Tongue (tissue), 1 donor: ENCODE measurements at regions not wholly inside any gene's neighbourhood (a gene's known extent, or its start where the extent isn't known, plus 50 kb on each side); places are given as distances from the start of the nearest gene placed in this dataset.
"Not testable (repeated sequence)": the region's sequence is repeated elsewhere in the genome, so short reads cannot be mapped to it uniquely, and the experiment has no call there.

Source experiments
- DNase-seq: peaks from one replicate; pipeline ENCODE4 v3.0.0-alpha.2; 2015

DNA sequence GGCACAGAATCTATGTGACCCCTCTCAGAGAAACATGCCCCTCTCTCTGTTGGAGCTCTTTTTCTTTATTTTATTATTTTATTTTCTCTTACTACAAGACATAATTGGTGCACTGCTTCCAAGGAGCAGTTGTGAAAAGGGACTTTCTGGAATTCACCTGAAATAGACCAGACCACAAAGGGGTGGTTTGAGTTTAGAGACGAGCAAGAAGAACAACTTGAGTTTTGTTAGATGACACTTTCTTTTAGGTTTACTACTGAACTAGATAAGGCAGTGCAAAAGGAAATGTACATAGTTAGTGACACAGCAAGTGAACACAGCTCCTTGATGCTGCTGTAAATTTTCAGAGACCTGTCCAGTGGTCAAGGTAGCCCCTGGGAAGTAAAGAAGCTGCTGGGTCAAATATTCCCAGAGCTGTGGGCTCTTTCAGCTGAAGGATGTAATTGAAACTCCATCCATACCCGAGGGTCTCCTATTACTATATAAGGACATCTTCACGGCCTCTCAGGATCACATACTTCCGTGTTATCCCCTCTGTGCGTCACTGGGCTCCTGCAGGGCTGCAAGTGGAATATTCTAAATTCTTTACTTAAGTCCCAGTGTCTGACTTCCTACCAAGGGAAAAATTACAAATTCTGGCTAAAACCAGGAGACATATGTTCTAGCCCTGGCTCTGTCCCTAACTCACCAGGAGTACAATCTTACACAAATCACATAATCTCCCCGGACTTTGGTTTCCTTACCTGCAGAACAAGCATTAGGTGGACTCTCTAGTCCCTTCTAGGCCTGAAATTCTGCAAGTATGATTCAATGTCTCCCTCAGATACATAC is 69.1 kb upstream of the ADTRP start:
- DNase-seq, result peak; percentile 52

DNA sequence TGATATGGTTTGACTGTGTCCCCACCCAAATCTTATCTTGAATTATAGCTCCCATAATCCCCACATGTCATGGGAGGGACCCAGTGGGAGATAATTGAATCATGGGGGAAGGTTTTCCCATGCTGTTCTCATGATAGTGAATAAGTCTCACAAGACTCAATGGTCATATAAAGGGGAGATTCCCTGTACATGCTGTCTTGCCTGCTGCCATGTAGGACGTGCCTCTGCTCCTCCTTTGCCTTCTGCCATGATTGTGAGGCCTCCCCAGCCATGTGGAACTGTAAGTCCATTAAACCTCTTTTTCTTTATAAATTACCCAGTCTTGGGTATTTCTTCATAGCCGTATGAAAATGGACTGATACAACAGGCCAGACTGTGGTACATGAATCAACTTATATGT is 68.5 kb upstream of the ADTRP start:
- not testable (repeated sequence) for DNase-seq

DNA sequence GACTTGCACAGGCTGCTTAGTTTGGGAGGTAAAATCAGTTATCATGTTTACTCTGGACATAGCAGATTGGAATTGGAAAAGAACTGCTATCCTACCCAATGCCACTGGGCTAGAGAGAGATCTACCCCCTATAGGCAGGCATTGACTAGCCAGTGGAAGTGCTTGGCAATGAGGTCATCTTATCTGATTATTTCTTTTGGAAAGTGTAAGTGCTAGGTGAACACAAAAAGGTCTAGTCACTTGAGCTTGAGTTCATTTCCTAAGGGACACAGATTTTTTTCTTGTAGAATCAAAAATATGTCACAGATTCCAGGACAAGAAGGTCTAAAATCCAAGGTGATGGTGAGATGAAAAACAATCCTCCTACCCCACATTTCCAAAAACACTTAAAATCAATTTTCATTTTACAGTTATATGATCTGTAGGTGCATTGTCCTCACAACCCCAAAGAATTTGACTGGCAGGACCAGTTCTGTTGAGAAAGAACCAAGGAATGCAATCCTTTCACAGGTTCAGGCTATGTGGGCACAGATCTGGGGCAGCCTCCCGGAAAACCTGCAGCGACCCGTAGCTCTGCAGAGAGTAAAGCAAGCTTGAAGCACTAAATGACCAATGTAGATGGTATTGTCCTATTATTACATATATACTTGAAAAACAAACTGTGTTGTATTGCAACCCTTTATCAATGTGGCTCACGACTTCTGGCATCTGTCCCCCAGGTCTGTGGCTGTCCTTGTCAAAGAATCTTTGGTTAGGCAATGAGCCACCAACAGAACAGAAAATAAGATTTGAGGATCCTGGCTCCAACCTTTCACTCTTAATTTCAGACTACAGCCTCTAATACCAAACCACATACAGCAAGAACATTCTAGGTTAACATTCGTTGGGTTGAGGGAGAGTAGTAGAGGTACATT is 67.3 kb upstream of the ADTRP start:
- no peak for DNase-seq

DNA sequence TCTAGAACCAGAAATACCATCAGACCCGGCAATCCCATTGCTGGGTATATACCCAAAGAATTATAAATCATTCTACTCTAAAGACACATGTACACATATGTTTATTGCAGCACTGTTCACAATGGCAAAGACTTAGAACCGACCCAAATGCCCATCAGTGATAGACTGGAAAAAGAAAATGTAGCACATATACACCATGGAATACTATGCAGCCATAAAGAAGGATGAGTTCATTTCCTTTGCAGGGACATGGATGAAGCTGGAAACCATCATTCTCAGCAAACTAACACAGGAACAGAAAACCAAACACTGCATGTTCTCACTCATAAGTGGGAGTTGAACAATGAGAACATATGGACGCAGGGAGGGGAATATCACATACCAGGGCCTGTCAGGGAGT is 64.2 kb upstream of the ADTRP start:
- not testable (repeated sequence) for DNase-seq

DNA sequence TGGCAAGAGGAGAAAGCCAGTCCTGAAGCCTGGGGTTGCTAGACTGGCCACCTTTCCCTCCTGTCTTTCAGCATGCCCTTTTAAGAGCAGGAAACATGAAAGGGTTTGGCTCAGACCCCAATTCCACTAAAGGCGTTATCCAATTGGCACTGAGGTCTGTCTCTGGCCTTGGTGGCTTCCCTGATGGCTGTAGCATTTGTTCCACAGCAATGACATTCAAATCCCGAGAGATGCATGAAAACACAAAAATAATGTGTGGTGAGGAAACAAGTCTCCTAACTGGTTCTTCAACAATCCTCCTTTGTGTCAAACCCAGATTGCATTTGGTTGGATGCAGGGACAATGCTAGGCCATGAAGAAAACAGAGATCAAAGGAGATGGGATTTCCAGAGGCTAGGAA is 56.5 kb upstream of the ADTRP start:
- DNase-seq, result no peak

DNA sequence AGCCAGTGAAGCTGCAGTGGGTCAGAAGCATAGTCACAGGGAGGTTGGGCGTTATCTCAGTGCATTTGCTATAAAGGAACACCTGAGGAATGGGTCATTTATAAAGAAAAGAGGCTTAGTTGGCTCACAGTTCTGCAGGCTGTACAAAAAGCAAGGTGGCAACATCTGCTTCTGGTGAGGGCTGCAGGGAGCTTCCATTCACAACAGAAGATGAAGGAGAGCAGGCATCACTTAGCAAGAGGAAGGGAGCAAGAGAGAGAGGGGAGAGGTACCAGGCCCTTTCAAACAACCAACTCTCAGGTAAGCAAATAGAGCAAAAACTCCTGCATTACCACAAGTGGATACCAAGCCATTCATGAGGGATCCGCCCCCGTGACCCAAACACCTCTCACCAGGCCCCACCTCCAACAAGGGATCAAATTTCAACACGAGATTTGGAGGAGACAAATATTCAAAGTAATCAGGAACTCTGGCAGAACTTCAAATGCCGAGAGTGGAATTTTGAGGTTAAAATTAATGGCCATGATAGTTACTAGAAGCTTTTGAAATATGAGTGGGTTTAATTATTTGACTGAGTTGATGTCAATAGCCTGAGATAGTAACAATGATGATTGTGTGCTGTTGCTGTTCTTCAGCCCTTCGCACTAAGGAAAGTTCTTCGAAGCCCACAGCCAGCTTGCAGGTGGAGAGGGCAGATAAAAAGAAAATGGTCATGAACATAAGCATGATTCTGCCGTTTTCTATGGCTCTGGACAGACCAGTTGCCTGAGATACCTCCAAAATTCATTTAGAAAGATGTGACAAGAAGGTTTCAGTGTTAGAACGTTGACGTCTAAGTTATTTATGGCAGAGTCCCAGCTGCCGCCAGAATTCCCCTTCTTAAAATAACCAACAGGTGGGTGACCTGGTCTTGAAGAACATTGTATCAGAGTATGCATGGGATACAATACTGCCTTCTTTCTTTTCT is 55.3 kb upstream of the ADTRP start:
- DNase-seq, result no peak

DNA sequence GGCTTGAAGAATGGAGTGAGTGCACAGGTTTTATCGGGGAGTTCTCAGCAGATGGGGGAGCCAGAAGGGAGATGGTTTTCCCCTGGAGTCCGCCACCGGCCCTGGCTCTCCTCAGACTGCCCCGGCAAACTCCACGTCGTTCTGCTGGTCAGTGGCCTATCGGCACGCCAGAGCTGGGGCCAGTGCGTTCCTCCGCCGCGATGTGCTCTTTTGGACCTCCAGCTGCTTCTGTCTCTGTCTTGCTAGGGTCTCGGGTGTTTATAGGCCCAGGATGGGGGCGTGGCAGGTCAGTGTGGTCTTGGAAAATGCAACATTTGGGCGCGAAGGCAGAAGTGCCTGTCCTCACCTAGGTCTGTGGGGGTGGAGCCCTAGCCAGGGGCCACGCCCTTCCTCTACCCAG is 53.0 kb upstream of the ADTRP start:
- DNase-seq, result no peak

DNA sequence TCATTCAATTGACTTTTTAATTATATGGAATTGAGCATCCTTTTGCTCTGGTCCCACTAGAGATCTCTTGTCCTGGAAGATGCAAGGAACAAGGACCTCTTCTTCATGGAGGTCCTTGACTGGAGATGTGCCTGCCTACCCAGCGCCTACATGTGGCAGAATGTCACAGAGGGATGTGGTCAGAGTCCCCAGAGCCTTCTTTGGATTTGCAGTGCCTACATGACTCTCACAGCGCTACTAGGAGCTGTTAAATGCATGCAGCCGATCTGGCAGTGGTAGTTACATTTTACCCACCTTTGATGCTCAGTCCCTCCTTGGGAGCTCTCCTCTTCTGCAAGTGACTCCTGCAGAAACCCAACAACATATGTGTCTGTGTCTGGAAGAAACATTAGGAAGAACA is 51.9 kb upstream of the ADTRP start:
- DNase-seq, result no peak

DNA sequence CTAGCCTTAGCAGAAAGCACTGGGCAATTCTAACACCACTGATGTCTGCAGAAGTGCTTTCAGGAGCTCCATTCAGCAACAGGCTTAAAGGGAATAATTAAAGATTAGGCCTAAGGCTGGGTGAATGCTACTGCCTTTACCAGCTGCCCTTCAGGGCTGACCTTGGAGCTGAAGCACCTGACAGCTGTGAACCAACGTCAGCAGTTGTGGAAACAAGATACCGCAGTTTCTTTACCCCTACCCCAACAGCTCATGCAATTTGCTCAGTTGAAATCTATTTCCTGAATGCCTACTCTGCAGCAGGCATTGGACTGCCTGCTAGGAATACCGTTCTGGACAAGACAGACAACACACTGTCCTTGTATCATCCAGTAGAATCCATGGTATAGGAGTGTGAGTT is 51.5 kb upstream of the ADTRP start:
- DNase-seq, result peak; percentile 82

DNA sequence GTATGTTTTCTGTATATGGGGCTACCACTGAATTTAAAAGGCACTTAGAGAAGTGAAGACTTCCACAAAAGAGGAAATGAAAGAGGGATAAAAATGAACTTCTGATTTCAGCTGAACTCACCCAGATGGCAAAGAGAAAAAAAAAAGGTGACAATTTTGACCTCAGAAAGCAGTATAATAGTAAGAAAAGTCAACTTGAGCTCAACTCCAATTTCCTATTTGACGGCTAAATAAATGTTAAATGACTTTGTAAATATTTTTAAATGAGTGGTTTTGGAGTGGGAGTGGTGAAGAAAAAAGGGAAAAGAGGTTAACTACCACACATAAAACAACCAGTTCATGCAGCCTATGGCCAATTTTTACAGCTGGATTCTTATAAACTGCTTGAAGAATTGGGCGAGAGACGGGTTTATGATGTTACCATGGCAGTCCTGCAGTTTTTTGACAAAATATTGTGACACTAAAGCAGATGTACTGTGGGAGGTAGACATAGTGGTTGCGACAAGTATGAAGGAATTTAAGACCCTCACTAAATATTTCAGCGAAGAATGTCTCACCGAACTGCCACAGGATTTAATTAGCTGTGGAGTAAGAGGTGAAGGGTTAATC is 49.8 kb upstream of the ADTRP start:
- no peak for DNase-seq
